Ishikawa (cell line): ENCODE measurements at regions not wholly inside any gene's neighbourhood (a gene's known extent, or its start where the extent isn't known, plus 50 kb on each side); places are given as distances from the start of the nearest gene placed in this dataset.
A peak's percentile ranks its signal among the peaks of the same experiment; 100 is the strongest.

Experiments used
- CEBPB ChIP-seq: IDR thresholded peaks from 2 replicates; pipeline ENCODE4 v1.6.1; 2012
- CREB1 ChIP-seq: IDR thresholded peaks from 2 replicates; pipeline ENCODE4 v1.6.1; 2012; ENCODE audit warnings: low read depth
- EGR1 ChIP-seq: IDR thresholded peaks from 2 replicates; pipeline ENCODE4 v1.6.1; 2012
- EP300 ChIP-seq: IDR thresholded peaks from 2 replicates; pipeline ENCODE4 v1.6.1; 2012; ENCODE audit warnings: borderline replicate concordance
- FOXM1 ChIP-seq: IDR thresholded peaks from 2 replicates; pipeline ENCODE4 v1.6.1; 2012; ENCODE audit warnings: low read depth, borderline replicate concordance
- MAX ChIP-seq: IDR thresholded peaks from 2 replicates; pipeline ENCODE4 v1.6.1; 2012
- NFIC ChIP-seq: IDR thresholded peaks from 2 replicates; pipeline ENCODE4 v1.6.1; 2012
- RAD21 ChIP-seq: IDR thresholded peaks from 2 replicates; pipeline ENCODE4 v1.6.1; 2012; ENCODE audit warnings: low read depth
- TAF1 ChIP-seq: IDR thresholded peaks from 2 replicates; pipeline ENCODE4 v1.6.1; 2012; ENCODE audit warnings: low read depth, mild to moderate bottlenecking
- TCF12 ChIP-seq: IDR thresholded peaks from 2 replicates; pipeline ENCODE4 v1.6.1; 2012; ENCODE audit warnings: low read depth
- TEAD4 ChIP-seq: IDR thresholded peaks from 2 replicates; pipeline ENCODE4 v1.6.1; 2012
- YY1 ChIP-seq: IDR thresholded peaks from 2 replicates; pipeline ENCODE4 v1.6.1; 2012; ENCODE audit warnings: low read depth
- ZBTB7A ChIP-seq: IDR thresholded peaks from 2 replicates; pipeline ENCODE4 v1.6.1; 2012; ENCODE audit warnings: low read depth
- TF ChIP-seq, protein P1 (sequence below): IDR thresholded peaks from 2 replicates; pipeline ENCODE4 v1.6.1; 2012
- TF ChIP-seq, protein P2 (sequence below): IDR thresholded peaks from 2 replicates; pipeline ENCODE4 v1.6.1; 2012; ENCODE audit warnings: low read depth, mild to moderate bottlenecking

GRCh38 chr2:149651229-149651628 is 63.7 kb upstream of the MMADHC start:
- TF ChIP-seq FOXM1 (no peak), NFIC (no peak), CEBPB (no peak), YY1 (no peak)
- TF ChIP-seq, protein P1, sequence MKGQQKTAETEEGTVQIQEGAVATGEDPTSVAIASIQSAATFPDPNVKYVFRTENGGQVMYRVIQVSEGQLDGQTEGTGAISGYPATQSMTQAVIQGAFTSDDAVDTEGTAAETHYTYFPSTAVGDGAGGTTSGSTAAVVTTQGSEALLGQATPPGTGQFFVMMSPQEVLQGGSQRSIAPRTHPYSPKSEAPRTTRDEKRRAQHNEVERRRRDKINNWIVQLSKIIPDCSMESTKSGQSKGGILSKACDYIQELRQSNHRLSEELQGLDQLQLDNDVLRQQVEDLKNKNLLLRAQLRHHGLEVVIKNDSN, result no peak
- TF ChIP-seq, protein P2, sequence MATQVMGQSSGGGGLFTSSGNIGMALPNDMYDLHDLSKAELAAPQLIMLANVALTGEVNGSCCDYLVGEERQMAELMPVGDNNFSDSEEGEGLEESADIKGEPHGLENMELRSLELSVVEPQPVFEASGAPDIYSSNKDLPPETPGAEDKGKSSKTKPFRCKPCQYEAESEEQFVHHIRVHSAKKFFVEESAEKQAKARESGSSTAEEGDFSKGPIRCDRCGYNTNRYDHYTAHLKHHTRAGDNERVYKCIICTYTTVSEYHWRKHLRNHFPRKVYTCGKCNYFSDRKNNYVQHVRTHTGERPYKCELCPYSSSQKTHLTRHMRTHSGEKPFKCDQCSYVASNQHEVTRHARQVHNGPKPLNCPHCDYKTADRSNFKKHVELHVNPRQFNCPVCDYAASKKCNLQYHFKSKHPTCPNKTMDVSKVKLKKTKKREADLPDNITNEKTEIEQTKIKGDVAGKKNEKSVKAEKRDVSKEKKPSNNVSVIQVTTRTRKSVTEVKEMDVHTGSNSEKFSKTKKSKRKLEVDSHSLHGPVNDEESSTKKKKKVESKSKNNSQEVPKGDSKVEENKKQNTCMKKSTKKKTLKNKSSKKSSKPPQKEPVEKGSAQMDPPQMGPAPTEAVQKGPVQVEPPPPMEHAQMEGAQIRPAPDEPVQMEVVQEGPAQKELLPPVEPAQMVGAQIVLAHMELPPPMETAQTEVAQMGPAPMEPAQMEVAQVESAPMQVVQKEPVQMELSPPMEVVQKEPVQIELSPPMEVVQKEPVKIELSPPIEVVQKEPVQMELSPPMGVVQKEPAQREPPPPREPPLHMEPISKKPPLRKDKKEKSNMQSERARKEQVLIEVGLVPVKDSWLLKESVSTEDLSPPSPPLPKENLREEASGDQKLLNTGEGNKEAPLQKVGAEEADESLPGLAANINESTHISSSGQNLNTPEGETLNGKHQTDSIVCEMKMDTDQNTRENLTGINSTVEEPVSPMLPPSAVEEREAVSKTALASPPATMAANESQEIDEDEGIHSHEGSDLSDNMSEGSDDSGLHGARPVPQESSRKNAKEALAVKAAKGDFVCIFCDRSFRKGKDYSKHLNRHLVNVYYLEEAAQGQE, result no peak

- no peak for TF ChIP-seq TEAD4
- TF ChIP-seq YY1, result no peak
- TF ChIP-seq EGR1, result no peak
- no peak for TF ChIP-seq RAD21
- no peak for TF ChIP-seq CEBPB
- TF ChIP-seq NFIC, result no peak
- TF ChIP-seq, protein P1, result no peak
- no peak for TF ChIP-seq TCF12
- TF ChIP-seq, protein P2, result no peak
- TF ChIP-seq TAF1, result no peak
- no peak for TF ChIP-seq CREB1
- TF ChIP-seq ZBTB7A, result no peak
- TF ChIP-seq MAX, result no peak
- TF ChIP-seq EP300, result no peak
- TF ChIP-seq FOXM1, result no peak
Measured at GRCh38 chr2:149650006-149650405, 62.4 kb upstream of the MMADHC start.

GRCh38 chr2:149648282-149649030 is 60.9 kb upstream of the MMADHC start:
- TF ChIP-seq TCF12 (no peak), TEAD4 (no peak), EP300 (no peak), NFIC (no peak), RAD21 (no peak), MAX (no peak), ZBTB7A (no peak), CEBPB (no peak), FOXM1 (no peak), CREB1 (no peak), TAF1 (no peak)
- TF ChIP-seq, protein P2, result no peak

GRCh38 chr2:149645391-149645790 is 57.8 kb upstream of the MMADHC start:
- TF ChIP-seq RAD21, result 0 out of 2 replicates have a peak, but pooled peaks have one; percentile 7
- TF ChIP-seq, protein P1, result no peak
